8988T (cell line): ENCODE measurements at regions not wholly inside any gene's neighbourhood (a gene's known extent, or its start where the extent isn't known, plus 50 kb on each side); places are given as distances from the start of the nearest gene placed in this dataset.

Experiments used
- DNase-seq: peaks from one replicate; pipeline ENCODE4 v3.0.0; 2011

DNA sequence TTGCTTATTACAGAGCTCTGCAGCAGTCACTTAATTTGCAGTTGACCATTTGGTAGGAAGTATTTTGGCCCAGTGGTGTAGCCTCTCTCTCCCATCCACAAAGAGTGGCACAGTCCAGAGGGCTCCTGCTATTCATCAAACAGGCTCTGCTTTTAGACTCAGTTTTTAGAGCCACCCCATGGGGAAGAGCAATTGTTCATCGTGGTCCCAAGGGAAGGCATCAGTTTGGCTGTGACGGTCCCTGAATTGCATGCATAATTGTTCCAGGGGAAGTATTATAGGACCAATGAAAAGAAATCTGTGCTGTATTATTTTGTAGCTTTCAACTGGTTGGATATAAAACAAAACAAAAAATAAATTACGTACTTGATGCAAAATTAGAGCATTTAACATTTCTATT lies 799.0 kb downstream of the DACH1 start:
- DNase-seq: no peak

DNA sequence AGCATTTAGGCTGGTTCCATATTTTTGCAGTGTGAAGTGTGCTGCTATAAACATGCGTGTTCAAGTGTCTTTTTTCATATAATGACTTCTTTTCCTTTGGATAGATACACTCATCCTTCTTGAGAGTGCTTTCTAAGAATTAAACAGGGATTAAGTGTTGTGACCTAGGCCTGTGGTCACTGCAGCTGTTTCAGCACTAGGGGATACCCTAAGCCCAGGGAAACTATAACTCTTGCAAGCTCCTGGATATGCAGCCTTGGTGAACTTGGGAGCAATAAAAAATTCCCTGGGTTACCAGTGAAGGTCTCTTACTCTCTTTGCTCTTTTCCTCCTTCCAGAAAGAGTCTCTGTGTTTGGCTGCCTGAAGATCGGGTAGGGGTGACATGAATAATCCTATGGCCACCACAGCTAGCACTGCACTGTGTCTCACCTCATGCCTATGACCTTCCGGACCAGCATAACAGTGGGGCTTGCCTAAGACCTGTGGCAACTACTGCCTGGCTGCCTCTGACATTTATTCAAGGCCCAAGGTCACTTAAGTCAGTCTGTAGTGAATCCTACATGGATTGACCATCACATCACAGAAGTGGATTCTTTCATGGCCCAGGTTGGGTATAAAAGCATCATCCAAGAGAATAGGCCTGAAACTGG lies 799.7 kb downstream of the DACH1 start:
- DNase-seq: no peak

GRCh38 chr13:71056581-71056980 lies 810.4 kb downstream of the DACH1 start:
- no peak for DNase-seq

DNA sequence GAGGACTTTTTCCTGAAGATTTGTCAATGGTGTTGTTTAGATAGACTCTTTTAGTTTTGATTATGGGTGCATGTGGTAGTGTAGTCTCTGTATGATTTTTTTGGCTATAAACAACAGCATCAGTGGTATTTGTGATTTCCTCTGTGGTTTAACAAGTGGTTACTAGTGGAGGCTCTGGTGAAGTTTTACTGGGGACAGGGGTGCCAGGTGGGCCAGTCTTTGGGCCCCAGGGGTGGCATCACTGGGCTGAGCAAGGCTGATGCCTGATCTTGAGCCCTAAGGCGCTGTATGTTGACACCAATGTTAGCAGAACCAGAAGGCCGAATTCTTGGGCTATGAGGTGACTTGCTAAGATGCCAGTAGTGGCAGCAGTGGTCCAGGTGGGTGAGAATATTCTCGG lies 811.4 kb downstream of the DACH1 start:
- no peak for DNase-seq

DNA sequence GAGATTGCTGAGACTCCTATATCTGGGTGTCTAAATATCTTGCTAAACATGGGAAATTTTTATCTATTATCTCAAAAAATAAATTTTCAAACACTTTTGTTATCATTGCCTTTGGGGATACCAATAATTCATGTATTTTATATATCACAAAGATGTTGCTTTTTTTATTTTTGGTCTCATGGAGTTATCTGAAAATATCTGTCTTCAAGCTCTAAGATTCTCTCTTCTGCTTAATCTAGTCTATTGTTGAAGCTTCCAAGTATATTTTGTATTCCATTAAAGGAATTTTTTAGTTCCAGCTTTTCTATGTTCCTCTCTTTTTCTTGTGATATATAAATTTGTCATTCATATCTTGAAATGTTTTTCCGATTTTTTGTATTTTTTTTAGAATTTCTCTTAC lies 812.0 kb downstream of the DACH1 start:
- no peak for DNase-seq

- DNase-seq: no peak
These were observed 812.6 kb downstream of the DACH1 start for GRCh38 chr13:71054358-71054757.

GRCh38 chr13:71051573-71051972 lies 815.4 kb downstream of the DACH1 start:
- no peak for DNase-seq

- DNase-seq: no peak
These were observed 820.5 kb downstream of the DACH1 start for GRCh38 chr13:71046360-71047079.

GRCh38 chr13:71045101-71045500 lies 821.9 kb downstream of the DACH1 start:
- no peak for DNase-seq

GRCh38 chr13:71039440-71039839 lies 827.6 kb downstream of the DACH1 start:
- no peak for DNase-seq

DNA sequence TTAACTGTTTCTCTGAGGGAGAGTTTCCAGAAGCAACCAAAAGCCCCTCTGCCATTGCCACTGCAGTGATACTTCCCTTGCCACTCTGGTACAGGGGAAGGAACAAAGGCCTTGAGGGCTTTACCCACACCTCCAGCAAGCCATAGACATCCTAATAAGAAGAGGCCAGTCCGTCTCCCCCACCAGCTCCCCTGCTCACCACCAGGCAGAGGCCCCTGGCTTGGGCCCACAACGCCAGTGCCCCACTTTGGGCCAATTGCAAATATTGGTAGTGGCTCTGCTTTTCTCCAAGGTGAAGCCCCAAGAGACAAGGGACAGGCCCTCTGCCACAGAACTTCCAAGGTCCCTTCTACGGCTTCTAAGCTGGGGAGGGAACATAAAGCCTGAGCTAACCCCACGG lies 833.0 kb downstream of the DACH1 start:
- DNase-seq: no peak

DNA sequence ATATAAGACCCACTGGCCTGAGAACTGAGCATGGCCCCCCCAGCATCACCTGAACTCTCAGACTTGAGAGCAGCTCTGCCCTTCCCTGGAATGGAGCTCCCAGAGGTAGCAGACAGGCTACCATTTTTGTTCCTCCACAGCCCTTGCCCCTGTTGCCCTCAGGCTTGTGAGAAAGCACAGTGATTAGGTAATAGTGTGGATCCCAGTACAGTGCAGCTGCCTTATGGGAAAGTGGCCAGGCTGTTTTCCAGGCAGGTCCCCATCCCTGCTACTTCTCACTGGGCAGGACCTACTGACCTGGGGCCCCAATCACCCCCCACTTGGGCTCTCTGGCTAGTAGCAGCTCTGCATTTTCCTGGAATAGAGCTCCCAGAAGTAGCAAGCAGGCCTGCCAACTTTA lies 834.0 kb downstream of the DACH1 start:
- no peak for DNase-seq

- no peak for DNase-seq
These were observed 836.2 kb downstream of the DACH1 start for GRCh38 chr13:71030784-71031183.

GRCh38 chr13:71028884-71029283 lies 838.1 kb downstream of the DACH1 start:
- no peak for DNase-seq

DNA sequence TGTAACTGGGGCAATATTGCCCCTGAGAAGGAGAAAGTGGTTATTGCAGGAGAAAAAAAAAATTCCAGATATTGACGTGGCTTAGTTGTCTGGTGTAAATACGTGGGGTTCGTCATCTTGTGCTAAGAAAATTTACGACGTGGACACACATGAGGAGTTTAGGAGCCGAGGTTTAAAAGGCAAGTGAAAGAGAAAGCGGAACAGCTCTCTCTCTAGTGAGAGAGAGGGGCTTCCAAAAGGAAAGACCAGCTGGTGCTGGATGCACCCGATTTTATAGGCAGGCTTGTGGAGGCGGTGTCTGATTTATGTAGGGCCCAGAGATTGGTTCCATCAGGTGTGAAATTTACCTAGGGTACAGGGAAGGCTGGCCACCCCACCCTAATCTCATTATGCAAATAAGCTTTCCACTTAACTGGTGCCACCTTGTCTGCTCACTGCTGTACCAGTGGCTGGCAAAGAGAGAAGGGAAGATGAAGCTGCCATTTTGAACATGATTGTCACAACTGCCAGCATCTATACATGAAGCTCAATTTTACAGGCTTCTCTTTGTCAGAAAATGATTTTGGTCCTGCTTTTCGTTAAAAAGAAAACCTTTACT lies 845.1 kb downstream of the DACH1 start:
- DNase-seq: no peak

GRCh38 chr13:71018995-71019394 lies 848.0 kb downstream of the DACH1 start:
- no peak for DNase-seq

- no peak for DNase-seq
These were observed 848.5 kb downstream of the DACH1 start for GRCh38 chr13:71018544-71018943.

- DNase-seq: no peak
These were observed 849.4 kb downstream of the DACH1 start for GRCh38 chr13:71017607-71018006.

GRCh38 chr13:71015516-71015915 lies 851.5 kb downstream of the DACH1 start:
- no peak for DNase-seq

DNA sequence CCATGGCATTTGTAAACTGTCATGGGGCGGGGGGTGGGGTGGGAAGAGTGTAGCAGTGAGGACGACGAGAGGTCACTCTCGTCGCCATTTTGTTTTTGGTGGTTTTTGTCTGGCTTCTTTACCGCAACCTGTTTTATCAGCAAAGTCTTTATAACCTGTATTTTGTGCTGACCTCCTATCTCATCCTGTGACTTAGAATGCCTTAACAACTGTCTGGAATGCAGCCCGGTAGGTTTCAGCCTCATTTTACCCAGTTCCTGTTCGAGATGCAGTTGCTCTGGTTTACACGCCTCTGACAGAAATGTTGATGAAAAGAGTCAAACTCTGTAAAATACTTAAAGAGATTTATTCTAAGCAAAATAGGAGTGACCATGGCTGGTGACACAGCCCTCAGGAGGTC lies 852.0 kb downstream of the DACH1 start:
- DNase-seq: no peak

- no peak for DNase-seq
These were observed 861.1 kb downstream of the DACH1 start for GRCh38 chr13:71005919-71006318.

DNA sequence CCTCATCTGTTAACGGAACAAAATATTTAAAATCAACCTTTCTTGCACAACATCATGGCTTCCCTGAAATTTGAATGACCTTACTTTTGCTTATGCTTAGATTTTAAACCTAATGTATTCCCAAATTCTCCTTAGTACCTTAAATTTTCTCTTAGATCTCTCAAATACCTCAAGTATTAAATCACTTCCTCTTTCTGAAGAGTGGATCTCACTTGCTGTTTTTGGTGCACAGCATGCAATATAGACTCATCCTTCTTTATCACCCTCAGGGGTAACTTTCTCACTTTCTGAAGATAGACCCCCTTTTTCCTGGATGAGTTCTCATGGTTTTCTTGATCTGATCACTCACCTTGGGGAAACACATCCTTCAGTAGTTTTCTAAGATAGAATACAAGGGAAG lies 871.7 kb downstream of the DACH1 start:
- DNase-seq: no peak

GRCh38 chr13:70994191-70994590 lies 872.8 kb downstream of the DACH1 start:
- no peak for DNase-seq

- no peak for DNase-seq
These were observed 878.8 kb upstream of the KLHL1 start for GRCh38 chr13:70987043-70987442.

- DNase-seq: no peak
These were observed 877.1 kb upstream of the KLHL1 start for GRCh38 chr13:70985371-70985770.
